Keratinocyte (primary cell): ENCODE measurements at regions not wholly inside any gene's neighbourhood (a gene's known extent, or its start where the extent isn't known, plus 50 kb on each side); places are given as distances from the start of the nearest gene placed in this dataset.

Experiments
- DNase-seq: peaks from one replicate; pipeline ENCODE4 v3.0.0-alpha.2; 2011; ENCODE audit warnings: low read depth, missing footprints, low spot score
- FAIRE-seq: peaks from 2 replicates; lab custom pipeline; 2011; peaks lifted over from hg19 to GRCh38; lab: Jason Lieb, UNC
- H2AFZ ChIP-seq: 2 replicates; pipeline ENCODE4 v1.6.0; 2012; ENCODE audit warnings: low read length, control low read depth, inconsistent platforms; ENCODE audit not compliant: control insufficient read depth
- H3K27ac ChIP-seq: 2 replicates; pipeline ENCODE4 v1.5.1; 2011; ENCODE audit warnings: low read length; ENCODE audit not compliant: control insufficient read depth, insufficient read depth
- H3K27me3 ChIP-seq: 3 replicates; pipeline ENCODE4 v1.6.0; 2011; ENCODE audit warnings: low read length; ENCODE audit not compliant: control insufficient read depth, insufficient read depth; ENCODE audit errors: extremely low read depth
- H3K36me3 ChIP-seq, 2 experiments: 2 replicates in 1 of 2; 3 replicates in 1 of 2; pipeline ENCODE4 v1.5.1; 2011; ENCODE audit warnings: low read length in 2 of 2, mild to moderate bottlenecking in 1 of 2; ENCODE audit not compliant: control insufficient read depth in 2 of 2, insufficient read depth in 2 of 2; ENCODE audit errors: extremely low read depth in 1 of 2
- H3K4me1 ChIP-seq: 3 replicates; pipeline ENCODE4 v1.5.1; 2011; ENCODE audit warnings: low read length; ENCODE audit not compliant: control insufficient read depth, insufficient read depth; ENCODE audit errors: extremely low read depth
- H3K4me2 ChIP-seq: 3 replicates; pipeline ENCODE4 v1.6.0; 2011; ENCODE audit warnings: low read depth, low read length; ENCODE audit not compliant: control insufficient read depth, insufficient read depth; ENCODE audit errors: extremely low read depth
- H3K4me3 ChIP-seq, 3 experiments: fragments of 200-600 bp in 1 of 3; sonication (generic) in 1 of 3; 2 replicates in 2 of 3; 3 replicates in 1 of 3; pipeline ENCODE4 v1.5.1; 2011 to 2016; ENCODE audit warnings: low read length in 3 of 3, mild to moderate bottlenecking in 3 of 3, control low read depth in 2 of 3, inconsistent platforms in 1 of 3, low read depth in 1 of 3, mixed read lengths in 1 of 3, mixed run types in 1 of 3, moderate library complexity in 1 of 3; ENCODE audit not compliant: control insufficient read depth in 2 of 3, insufficient read depth in 2 of 3; ENCODE audit errors: extremely low read depth in 1 of 3
- H3K79me2 ChIP-seq: 2 replicates; pipeline ENCODE4 v1.6.0; 2012; ENCODE audit warnings: low read length; ENCODE audit not compliant: control insufficient read depth, insufficient read depth
- H3K9ac ChIP-seq: 3 replicates; pipeline ENCODE4 v1.6.0; 2011; ENCODE audit warnings: low read length; ENCODE audit not compliant: control insufficient read depth, insufficient read depth; ENCODE audit errors: extremely low read depth
- H3K9me1 ChIP-seq: 3 replicates; pipeline ENCODE4 v1.6.0; 2011; ENCODE audit warnings: low read length; ENCODE audit not compliant: control insufficient read depth, insufficient read depth; ENCODE audit errors: extremely low read depth
- H3K9me3 ChIP-seq: 2 replicates; pipeline ENCODE4 v1.5.1; 2012; ENCODE audit warnings: low read depth, low read length; ENCODE audit not compliant: control insufficient read depth
- H4K20me1 ChIP-seq: 3 replicates; pipeline ENCODE4 v1.6.0; 2011; ENCODE audit warnings: low read length; ENCODE audit not compliant: control insufficient read depth, insufficient read depth; ENCODE audit errors: extremely low read depth
- EZH2 ChIP-seq: IDR thresholded peaks from one replicate; pipeline ENCODE4 v1.6.1; 2012; ENCODE audit warnings: inconsistent platforms, mild to moderate bottlenecking, low read length, moderate library complexity
- dilution Hi-C: fragments of 300-500 bp; cut with MboI; formaldehyde crosslinking; loops from one replicate; pipeline ENCODE4 v1.7.0; 2020; ENCODE audit warnings: low sequenced_read_pairs; ENCODE audit not compliant: extremely low pct_ligation_motif_present
- TF ChIP-seq, protein P1 (sequence below), 3 experiments: IDR thresholded peaks in 1 of 3; conservative IDR thresholded peaks in 1 of 3; optimal IDR thresholded peaks in 1 of 3; 2 replicates in 2 of 3; 3 replicates in 1 of 3; pipeline versions ENCODE3 to v1.5.1; 2011; ENCODE audit warnings: low read length in 3 of 3, mild to moderate bottlenecking in 3 of 3, moderate library complexity in 2 of 3, control low read depth in 1 of 3, inconsistent platforms in 1 of 3; ENCODE audit not compliant: insufficient read depth in 2 of 3; ENCODE audit errors: extremely low read depth in 1 of 3

DNA sequence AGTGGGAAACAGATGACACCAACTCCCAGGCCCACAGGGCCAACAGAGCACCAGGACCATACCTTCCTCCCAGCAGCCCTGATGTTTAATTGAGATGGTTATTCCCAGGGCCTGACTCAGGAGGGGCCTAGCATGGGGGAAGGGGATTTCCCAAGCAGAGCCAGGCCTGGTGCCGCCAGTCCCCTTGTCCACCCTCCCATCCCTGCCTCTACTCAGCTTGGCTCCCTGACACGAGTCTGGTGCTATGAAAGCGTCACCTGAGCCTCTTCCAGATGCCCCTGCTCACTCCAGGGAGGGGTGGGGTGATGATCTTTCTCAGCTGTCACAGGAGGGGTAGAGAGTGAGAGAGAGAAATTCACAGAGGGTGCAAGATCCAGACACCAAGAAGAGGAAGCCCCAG is 72.7 kb downstream of the EFNB1 start:
- dilution Hi-C loops = no loop called here
- Histone ChIP-seq H3K36me3 (no peaks in the 10 kb centered on the region), H3K9ac (no peak overlapping the region), H3K4me1 (no peaks in the 10 kb centered on the region), H4K20me1 (no peaks in the 10 kb centered on the region), H3K4me2 (no peak overlapping the region), H3K27ac (no peak overlapping the region), H3K9me3 (no peaks in the 10 kb centered on the region), H3K4me3 (no peak overlapping the region), H2AFZ (no peak overlapping the region), H3K79me2 (no peaks in the 10 kb centered on the region), H3K27me3 (no peaks in the 10 kb centered on the region), H3K9me1 (no peaks in the 10 kb centered on the region)
- FAIRE-seq (no peak), DNase-seq (no peak)
- TF ChIP-seq, protein P1, sequence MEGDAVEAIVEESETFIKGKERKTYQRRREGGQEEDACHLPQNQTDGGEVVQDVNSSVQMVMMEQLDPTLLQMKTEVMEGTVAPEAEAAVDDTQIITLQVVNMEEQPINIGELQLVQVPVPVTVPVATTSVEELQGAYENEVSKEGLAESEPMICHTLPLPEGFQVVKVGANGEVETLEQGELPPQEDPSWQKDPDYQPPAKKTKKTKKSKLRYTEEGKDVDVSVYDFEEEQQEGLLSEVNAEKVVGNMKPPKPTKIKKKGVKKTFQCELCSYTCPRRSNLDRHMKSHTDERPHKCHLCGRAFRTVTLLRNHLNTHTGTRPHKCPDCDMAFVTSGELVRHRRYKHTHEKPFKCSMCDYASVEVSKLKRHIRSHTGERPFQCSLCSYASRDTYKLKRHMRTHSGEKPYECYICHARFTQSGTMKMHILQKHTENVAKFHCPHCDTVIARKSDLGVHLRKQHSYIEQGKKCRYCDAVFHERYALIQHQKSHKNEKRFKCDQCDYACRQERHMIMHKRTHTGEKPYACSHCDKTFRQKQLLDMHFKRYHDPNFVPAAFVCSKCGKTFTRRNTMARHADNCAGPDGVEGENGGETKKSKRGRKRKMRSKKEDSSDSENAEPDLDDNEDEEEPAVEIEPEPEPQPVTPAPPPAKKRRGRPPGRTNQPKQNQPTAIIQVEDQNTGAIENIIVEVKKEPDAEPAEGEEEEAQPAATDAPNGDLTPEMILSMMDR (optimal IDR thresholded peaks at IDR 0.05 in 1 of 3, IDR thresholded peaks at IDR 0.05 in 1 of 3, conservative IDR thresholded peaks at IDR 0.05 in 1 of 3; ENCODE audit: extremely low read depth in 1 of 3, insufficient read depth in 2 of 3, low read length in 3 of 3) = no peak
- no peak for TF ChIP-seq EZH2

DNA sequence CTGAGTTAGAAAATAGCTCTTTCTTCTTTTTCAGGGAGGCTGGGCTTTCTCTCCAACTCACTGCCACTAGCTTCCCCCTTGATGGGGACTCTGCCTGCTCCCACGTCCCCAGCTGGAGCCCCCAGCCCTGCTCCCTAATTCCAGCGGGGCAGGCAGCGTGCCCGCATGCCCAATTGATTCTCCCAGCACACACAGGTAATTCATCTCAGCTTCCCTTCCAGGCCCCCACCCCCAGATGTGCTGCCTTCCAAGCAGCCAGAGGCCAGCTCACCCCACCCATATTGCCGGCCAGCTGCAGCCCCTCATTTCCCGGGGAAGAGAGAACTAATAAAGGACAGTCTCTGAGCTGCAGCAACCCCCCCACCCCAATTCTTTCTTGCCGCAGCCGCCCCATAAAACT is 69.8 kb downstream of the EFNB1 start:
- Histone ChIP-seq H3K9ac (no peak overlapping the region), H2AFZ (no peak overlapping the region), H3K4me2 (no peak overlapping the region), H4K20me1 (no peaks in the 10 kb centered on the region), H3K27ac (no peak overlapping the region), H3K36me3 (no peaks in the 10 kb centered on the region), H3K79me2 (no peaks in the 10 kb centered on the region), H3K4me3 (no peak overlapping the region), H3K9me3 (no peaks in the 10 kb centered on the region), H3K4me1 (peaks cover 21% of the 10 kb centered on the region), H3K27me3 (no peaks in the 10 kb centered on the region), H3K9me1 (peaks cover 3% of the 10 kb centered on the region)
- TF ChIP-seq, protein P1 (optimal IDR thresholded peaks at IDR 0.05 in 1 of 3, IDR thresholded peaks at IDR 0.05 in 1 of 3, conservative IDR thresholded peaks at IDR 0.05 in 1 of 3; ENCODE audit: extremely low read depth in 1 of 3, insufficient read depth in 2 of 3, low read length in 3 of 3) = no peak
- no peak for TF ChIP-seq EZH2
- dilution Hi-C loops = no loop called here
- FAIRE-seq (no peak), DNase-seq (no peak)
